GDM1 (cell line): ENCODE measurements at regions not wholly inside any gene's neighbourhood (a gene's known extent, or its start where the extent isn't known, plus 50 kb on each side); places are given as distances from the start of the nearest gene placed in this dataset.
A peak's percentile ranks its signal among the peaks of the same experiment; 100 is the strongest.
"Not testable (repeated sequence)": the region's sequence is repeated elsewhere in the genome, so short reads cannot be mapped to it uniquely, and the experiment has no call there.

Source experiments
- DNase-seq: peaks from one replicate; lab custom pipeline; 2025; lab: John Stamatoyannopoulos, UW

- DNase-seq: no peak
Measured at GRCh38 chr3:154819491-154819890, 260.6 kb upstream of the MME start.

- no peak for DNase-seq
Measured at GRCh38 chr3:154818676-154819255, 261.4 kb upstream of the MME start.

- not testable (repeated sequence) for DNase-seq
Measured at GRCh38 chr3:154810017-154810416, 270.1 kb upstream of the MME start.

GRCh38 chr3:154801729-154802128, 278.4 kb upstream of the MME start:
- no peak for DNase-seq

GRCh38 chr3:154799800-154800199, 280.3 kb upstream of the MME start:
- no peak for DNase-seq

GRCh38 chr3:154795582-154795981, 284.5 kb upstream of the MME start:
- DNase-seq: no peak

- DNase-seq: peak; percentile 5
Measured at GRCh38 chr3:154794814-154795445, 285.2 kb upstream of the MME start.

GRCh38 chr3:154794391-154794790, 285.7 kb upstream of the MME start:
- no peak for DNase-seq

GRCh38 chr3:154792828-154793227, 287.3 kb upstream of the MME start:
- no peak for DNase-seq

- no peak for DNase-seq
Measured at GRCh38 chr3:154791611-154792010, 288.5 kb upstream of the MME start.

- DNase-seq: no peak
Measured at GRCh38 chr3:154786724-154787123, 293.4 kb upstream of the MME start.

GRCh38 chr3:154783521-154783931, 296.6 kb upstream of the MME start:
- no peak for DNase-seq

- no peak for DNase-seq
Measured at GRCh38 chr3:154783061-154783460, 297.1 kb upstream of the MME start.

- DNase-seq: no peak
Measured at GRCh38 chr3:154782151-154782550, 298.0 kb upstream of the MME start.

- no peak for DNase-seq
Measured at GRCh38 chr3:154781595-154781994, 298.5 kb upstream of the MME start.

- DNase-seq: no peak
Measured at GRCh38 chr3:154780263-154780662, 299.9 kb upstream of the MME start.

GRCh38 chr3:154779571-154779970, 300.5 kb upstream of the MME start:
- DNase-seq: no peak

GRCh38 chr3:154778057-154778456, 302.1 kb upstream of the MME start:
- no peak for DNase-seq

GRCh38 chr3:154776549-154777225, 303.4 kb upstream of the MME start:
- DNase-seq: no peak

- DNase-seq: no peak
Measured at GRCh38 chr3:154775821-154776548, 304.1 kb upstream of the MME start.

- no peak for DNase-seq
Measured at GRCh38 chr3:154766765-154767503, 313.2 kb upstream of the MME start.
